CD4-positive, alpha-beta memory T cell (primary cell): ENCODE measurements at regions not wholly inside any gene's neighbourhood (a gene's known extent, or its start where the extent isn't known, plus 50 kb on each side); places are given as distances from the start of the nearest gene placed in this dataset.
A peak's percentile ranks its signal among the peaks of the same experiment; 100 is the strongest.

Source experiments
- CTCF ChIA-PET: fragments of 350-600 bp; sonication (Branson Sonifier 250); formaldehyde crosslinking; loops from one replicate; lab custom pipeline; 2021; ENCODE audit warnings: inconsistent platforms; ENCODE audit not compliant: partially characterized antibody; lab: Charles Lee
- POLR2A ChIA-PET: fragments of 350-600 bp; sonication (Branson Sonifier 250); formaldehyde crosslinking; loops from one replicate; lab custom pipeline; 2021; ENCODE audit not compliant: partially characterized antibody; lab: Charles Lee
- DNase-seq, 5 donors: peaks; one replicate each; pipeline versions ENCODE4 v3.0.0 to v3.0.0-alpha.2; 2020 to 2022; ENCODE audit warnings: mixed read lengths in 1 of 5
- H3K27ac ChIP-seq: one replicate; pipeline ENCODE4 v1.7.0; 2013; ENCODE audit warnings: low read depth, low read length
- H3K27me3 ChIP-seq: 2 replicates; pipeline ENCODE4 v1.7.0; 2013; ENCODE audit warnings: mild to moderate bottlenecking, low read length, moderate library complexity; ENCODE audit not compliant: insufficient read depth
- H3K36me3 ChIP-seq: 2 replicates; pipeline ENCODE4 v1.7.0; 2013; ENCODE audit warnings: mild to moderate bottlenecking, low read length, moderate library complexity; ENCODE audit not compliant: insufficient read depth
- H3K4me1 ChIP-seq: 2 replicates; pipeline ENCODE4 v1.7.0; 2013; ENCODE audit warnings: mild to moderate bottlenecking, low read length, moderate library complexity; ENCODE audit not compliant: insufficient read depth
- H3K4me3 ChIP-seq, 2 donors: one replicate each; pipeline ENCODE4 v1.7.0; 2013; ENCODE audit warnings: low read length in 2 of 2, mild to moderate bottlenecking in 1 of 2
- H3K9me3 ChIP-seq, 2 donors: one replicate each; pipeline ENCODE4 v1.7.0; 2013; ENCODE audit warnings: low read length in 2 of 2, control low read depth in 1 of 2; ENCODE audit not compliant: control insufficient read depth in 1 of 2
- H3K27ac Mint-ChIP-seq, 7 donors: one replicate each; pipeline ENCODE4 v1.8.0; 2020 to 2021; ENCODE audit warnings: mixed read lengths in 7 of 7, mild to moderate bottlenecking in 6 of 7, inconsistent platforms in 3 of 7, moderate library complexity in 3 of 7
- H3K27me3 Mint-ChIP-seq, 2 donors: one replicate each; pipeline ENCODE4 v1.8.0; 2020 to 2021; ENCODE audit warnings: mixed read lengths in 2 of 2
- H3K36me3 Mint-ChIP-seq, 2 donors: one replicate each; pipeline ENCODE4 v1.8.0; 2020 to 2021; ENCODE audit warnings: mixed read lengths in 2 of 2, inconsistent platforms in 1 of 2, mild to moderate bottlenecking in 1 of 2
- H3K4me1 Mint-ChIP-seq, 4 donors: one replicate each; pipeline ENCODE4 v1.8.0; 2020 to 2021; ENCODE audit warnings: mixed read lengths in 4 of 4, mild to moderate bottlenecking in 1 of 4
- H3K4me3 Mint-ChIP-seq, 8 donors: one replicate each; pipeline ENCODE4 v1.8.0; 2020 to 2021; ENCODE audit warnings: mixed read lengths in 8 of 8, mild to moderate bottlenecking in 7 of 8, moderate library complexity in 6 of 8, inconsistent platforms in 3 of 8
- H3K9me3 Mint-ChIP-seq, 8 donors: one replicate each; pipeline ENCODE4 v1.8.0; 2020 to 2021; ENCODE audit warnings: mixed read lengths in 8 of 8, mild to moderate bottlenecking in 5 of 8, inconsistent platforms in 3 of 8, moderate library complexity in 1 of 8
- intact Hi-C: fragments of 100-400 bp; cut with micrococcal nuclease; formaldehyde crosslinking; loops from one replicate; pipeline ENCODE4 v1.15.1; 2023

- Mint-ChIP-seq H3K27me3 (peaks cover 1 to 5% of the 10 kb centered on the region in 2 donors), H3K27ac (no peak overlapping the region), H3K9me3 (peaks cover 0 to 3% (median 0%) of the 10 kb centered on the region in 8 donors), H3K4me3 (no peak overlapping the region), H3K4me1 (no peaks in the 10 kb centered on the region), H3K36me3 (no peaks in the 10 kb centered on the region)
- ChIA-PET CTCF (no interaction called here), POLR2A (no interaction called here)
- H3K9me3 ChIP-seq = no peaks in the 10 kb centered on the region
- H3K27me3 ChIP-seq = no peaks in the 10 kb centered on the region
- intact Hi-C loops = no loop called here
- H3K4me1 ChIP-seq = no peaks in the 10 kb centered on the region
- DNase-seq = no peak
- H3K4me3 ChIP-seq = no peak overlapping the region
- H3K27ac ChIP-seq = no peak overlapping the region
- H3K36me3 ChIP-seq = no peaks in the 10 kb centered on the region
Observed at GRCh38 chr18:8507915-8508705, 101.1 kb upstream of the RAB12 start.

- POLR2A ChIA-PET = no interaction called here
- Mint-ChIP-seq H3K4me1 (no peaks in the 10 kb centered on the region), H3K9me3 (peaks cover 0 to 3% (median 0%) of the 10 kb centered on the region in 8 donors), H3K27ac (no peak overlapping the region), H3K36me3 (no peaks in the 10 kb centered on the region), H3K27me3 (peaks cover 0 to 5% of the 10 kb centered on the region in 2 donors), H3K4me3 (no peak overlapping the region)
- no peak overlapping the region for H3K4me3 ChIP-seq
- no peaks in the 10 kb centered on the region for H3K36me3 ChIP-seq
- no peak overlapping the region for H3K27ac ChIP-seq
- H3K4me1 ChIP-seq = no peaks in the 10 kb centered on the region
- intact Hi-C loops = no loop called here
- CTCF ChIA-PET = no interaction called here
- no peaks in the 10 kb centered on the region for H3K9me3 ChIP-seq
- no peaks in the 10 kb centered on the region for H3K27me3 ChIP-seq
- no peak for DNase-seq
Observed at GRCh38 chr18:8513249-8513648, 96.0 kb upstream of the RAB12 start.

- Mint-ChIP-seq H3K27me3 (peaks cover 0 to 5% of the 10 kb centered on the region in 2 donors), H3K4me3 (peak overlapping the region in 1 of 8 donors; percentile 12), H3K36me3 (no peaks in the 10 kb centered on the region), H3K27ac (no peak overlapping the region), H3K4me1 (no peaks in the 10 kb centered on the region), H3K9me3 (peaks cover 0 to 4% (median 0%) of the 10 kb centered on the region in 8 donors)
- Histone ChIP-seq H3K4me3 (no peak overlapping the region), H3K36me3 (no peaks in the 10 kb centered on the region), H3K4me1 (no peaks in the 10 kb centered on the region), H3K27me3 (no peaks in the 10 kb centered on the region), H3K27ac (no peak overlapping the region), H3K9me3 (no peaks in the 10 kb centered on the region)
- POLR2A ChIA-PET = no interaction called here
- CTCF ChIA-PET = no interaction called here
- intact Hi-C loops = no loop called here
- no peak for DNase-seq
Observed at GRCh38 chr18:8514409-8514808, 94.8 kb upstream of the RAB12 start.

DNA sequence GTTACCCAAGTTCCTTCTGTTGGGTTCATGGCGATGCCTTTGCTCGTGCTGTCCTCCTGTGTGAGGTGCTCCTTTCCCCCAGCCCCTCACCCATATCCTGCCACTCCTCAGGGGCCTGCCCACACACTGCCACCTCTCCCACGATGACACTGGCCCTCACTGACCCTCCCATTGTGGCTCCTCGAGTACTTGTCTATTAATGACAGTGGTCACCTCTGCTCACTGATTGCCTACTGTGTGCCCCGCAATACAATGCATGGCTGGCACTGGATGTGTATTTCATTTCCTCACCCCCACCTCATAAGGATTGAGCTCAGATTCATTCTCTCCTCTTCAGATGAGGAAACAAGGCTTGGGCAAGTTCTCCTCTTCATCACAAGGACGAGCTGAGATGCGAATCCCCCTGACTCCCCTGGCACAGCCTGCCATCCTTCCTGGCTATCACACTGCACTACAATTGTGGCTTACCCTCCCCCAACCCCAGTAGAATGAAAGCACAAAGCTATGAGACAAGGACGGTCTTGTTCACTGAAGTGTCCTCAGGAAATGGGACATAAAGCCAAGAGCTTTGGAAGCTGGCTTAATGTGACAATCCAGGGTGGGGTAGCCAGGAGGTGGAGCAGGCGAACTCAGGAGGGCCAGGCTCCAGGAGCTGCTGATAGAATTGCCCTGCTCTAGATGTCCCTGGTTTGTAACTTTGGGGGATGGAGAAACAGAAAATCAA lies 93.9 kb upstream of the RAB12 start:
- H3K9me3 Mint-ChIP-seq = peaks cover 0 to 5% (median under 1%) of the 10 kb centered on the region in 8 donors
- no peak overlapping the region for H3K27ac Mint-ChIP-seq
- intact Hi-C loops = no loop called here
- Histone ChIP-seq H3K4me3 (no peak overlapping the region), H3K9me3 (no peaks in the 10 kb centered on the region), H3K36me3 (no peaks in the 10 kb centered on the region), H3K27ac (no peak overlapping the region), H3K4me1 (no peaks in the 10 kb centered on the region), H3K27me3 (no peaks in the 10 kb centered on the region)
- no peaks in the 10 kb centered on the region for H3K4me1 Mint-ChIP-seq
- POLR2A ChIA-PET = no interaction called here
- DNase-seq = no peak
- H3K4me3 Mint-ChIP-seq = no peak overlapping the region
- peaks cover 1 to 6% of the 10 kb centered on the region in 2 donors for H3K27me3 Mint-ChIP-seq
- CTCF ChIA-PET = no interaction called here
- no peaks in the 10 kb centered on the region for H3K36me3 Mint-ChIP-seq

- H3K36me3 ChIP-seq = no peaks in the 10 kb centered on the region
- Mint-ChIP-seq H3K27me3 (peaks cover 3 to 6% of the 10 kb centered on the region in 2 donors), H3K9me3 (peaks cover 0 to 12% (median 2%) of the 10 kb centered on the region in 8 donors), H3K27ac (no peak overlapping the region), H3K36me3 (no peaks in the 10 kb centered on the region), H3K4me1 (no peaks in the 10 kb centered on the region), H3K4me3 (no peak overlapping the region)
- no peaks in the 10 kb centered on the region for H3K4me1 ChIP-seq
- no peak overlapping the region for H3K4me3 ChIP-seq
- H3K9me3 ChIP-seq = no peaks in the 10 kb centered on the region
- no peak for DNase-seq
- CTCF ChIA-PET = no interaction called here
- POLR2A ChIA-PET = no interaction called here
- intact Hi-C loops = no loop called here
- no peaks in the 10 kb centered on the region for H3K27me3 ChIP-seq
- no peak overlapping the region for H3K27ac ChIP-seq
Observed at GRCh38 chr18:8516371-8517250, 92.6 kb upstream of the RAB12 start.

DNA sequence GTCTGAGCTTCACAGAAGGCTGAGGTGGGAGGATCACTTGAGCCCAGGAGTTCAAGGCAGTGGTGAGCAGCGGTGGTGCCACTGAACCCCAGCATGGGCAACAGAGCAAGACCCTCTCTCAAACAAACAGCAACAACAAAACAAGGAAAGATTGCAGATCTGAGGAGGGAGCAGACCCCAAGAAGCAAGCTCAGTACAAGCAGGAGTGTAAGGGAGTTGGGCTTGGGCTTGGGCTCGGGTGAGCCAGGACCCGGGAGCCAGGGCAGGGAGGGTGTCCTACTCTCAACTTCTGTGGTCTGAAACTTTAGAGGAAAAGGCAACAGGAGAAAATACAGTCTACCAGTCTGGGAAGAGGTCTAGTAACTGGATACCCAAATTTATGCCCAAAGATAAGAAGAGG lies 92.0 kb upstream of the RAB12 start:
- Histone ChIP-seq H3K27me3 (no peaks in the 10 kb centered on the region), H3K4me3 (no peak overlapping the region), H3K36me3 (no peaks in the 10 kb centered on the region), H3K9me3 (no peaks in the 10 kb centered on the region), H3K4me1 (no peaks in the 10 kb centered on the region), H3K27ac (no peak overlapping the region)
- Mint-ChIP-seq H3K4me1 (no peaks in the 10 kb centered on the region), H3K27ac (no peak overlapping the region), H3K4me3 (no peak overlapping the region), H3K27me3 (peaks cover 3 to 6% of the 10 kb centered on the region in 2 donors), H3K36me3 (no peaks in the 10 kb centered on the region), H3K9me3 (peaks cover 0 to 12% (median 2%) of the 10 kb centered on the region in 8 donors)
- ChIA-PET CTCF (no interaction called here), POLR2A (no interaction called here)
- intact Hi-C loops = no loop called here
- DNase-seq = no peak

GRCh38 chr18:8519102-8519501 lies 90.1 kb upstream of the RAB12 start:
- Histone ChIP-seq H3K27ac (no peak overlapping the region), H3K4me1 (no peaks in the 10 kb centered on the region), H3K4me3 (no peak overlapping the region), H3K36me3 (no peaks in the 10 kb centered on the region), H3K9me3 (no peaks in the 10 kb centered on the region), H3K27me3 (no peaks in the 10 kb centered on the region)
- ChIA-PET CTCF (no interaction called here), POLR2A (no interaction called here)
- Mint-ChIP-seq H3K36me3 (no peaks in the 10 kb centered on the region), H3K4me1 (no peaks in the 10 kb centered on the region), H3K27ac (no peak overlapping the region), H3K9me3 (peaks cover 0 to 12% (median 2%) of the 10 kb centered on the region in 8 donors), H3K4me3 (no peak overlapping the region), H3K27me3 (peaks cover 7 to 9% of the 10 kb centered on the region in 2 donors)
- no peak for DNase-seq
- intact Hi-C loops = no loop called here
